OCI-LY1 (cell line): ENCODE measurements at regions not wholly inside any gene's neighbourhood (a gene's known extent, or its start where the extent isn't known, plus 50 kb on each side); places are given as distances from the start of the nearest gene placed in this dataset.
A peak's percentile ranks its signal among the peaks of the same experiment; 100 is the strongest.

Experiments
- EZH2 ChIP-seq: fragments of 200-600 bp; sonication (generic), shearing (Covaris generic); IDR thresholded peaks from 2 replicates; pipeline ENCODE4 v1.8.0; 2017; ENCODE audit warnings: borderline replicate concordance, mixed run types, mild to moderate bottlenecking, antibody characterized with exemption, low read length, moderate library complexity, mixed read lengths
- TF ChIP-seq, protein P1 (sequence below): fragments of 200-600 bp; sonication (generic), shearing (Covaris generic); IDR thresholded peaks from 2 replicates; pipeline ENCODE4 v1.5.1; 2017; ENCODE audit warnings: mild to moderate bottlenecking, antibody characterized with exemption, low read length, moderate library complexity, mixed read lengths

DNA sequence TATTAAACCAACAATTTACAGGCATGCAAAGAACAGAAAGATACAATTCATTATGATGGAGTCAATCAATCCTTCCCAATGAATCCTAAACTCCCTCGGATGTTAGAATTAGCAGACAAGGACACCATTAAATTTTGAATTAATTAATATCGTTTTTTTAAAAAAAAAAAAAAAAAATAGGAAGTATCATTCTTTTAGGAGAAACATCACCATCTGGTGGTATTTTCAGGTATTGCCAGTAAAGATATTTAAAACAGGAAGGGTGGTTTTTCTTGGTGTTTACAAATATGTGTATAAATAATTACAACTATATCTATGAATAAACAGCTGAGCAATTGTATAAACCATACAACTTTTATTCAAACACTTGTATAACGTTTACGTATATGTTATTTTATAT lies 564.4 kb downstream of the HAO1 start:
- TF ChIP-seq, protein P1, sequence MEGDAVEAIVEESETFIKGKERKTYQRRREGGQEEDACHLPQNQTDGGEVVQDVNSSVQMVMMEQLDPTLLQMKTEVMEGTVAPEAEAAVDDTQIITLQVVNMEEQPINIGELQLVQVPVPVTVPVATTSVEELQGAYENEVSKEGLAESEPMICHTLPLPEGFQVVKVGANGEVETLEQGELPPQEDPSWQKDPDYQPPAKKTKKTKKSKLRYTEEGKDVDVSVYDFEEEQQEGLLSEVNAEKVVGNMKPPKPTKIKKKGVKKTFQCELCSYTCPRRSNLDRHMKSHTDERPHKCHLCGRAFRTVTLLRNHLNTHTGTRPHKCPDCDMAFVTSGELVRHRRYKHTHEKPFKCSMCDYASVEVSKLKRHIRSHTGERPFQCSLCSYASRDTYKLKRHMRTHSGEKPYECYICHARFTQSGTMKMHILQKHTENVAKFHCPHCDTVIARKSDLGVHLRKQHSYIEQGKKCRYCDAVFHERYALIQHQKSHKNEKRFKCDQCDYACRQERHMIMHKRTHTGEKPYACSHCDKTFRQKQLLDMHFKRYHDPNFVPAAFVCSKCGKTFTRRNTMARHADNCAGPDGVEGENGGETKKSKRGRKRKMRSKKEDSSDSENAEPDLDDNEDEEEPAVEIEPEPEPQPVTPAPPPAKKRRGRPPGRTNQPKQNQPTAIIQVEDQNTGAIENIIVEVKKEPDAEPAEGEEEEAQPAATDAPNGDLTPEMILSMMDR: peak; percentile 31
- no peak for TF ChIP-seq EZH2
